UCSD-AML1 (cell line): ENCODE measurements at regions not wholly inside any gene's neighbourhood (a gene's known extent, or its start where the extent isn't known, plus 50 kb on each side); places are given as distances from the start of the nearest gene placed in this dataset.
"Not testable (repeated sequence)": the region's sequence is repeated elsewhere in the genome, so short reads cannot be mapped to it uniquely, and the experiment has no call there.

Experiments used
- DNase-seq: peaks from one replicate; lab custom pipeline; 2025; ENCODE audit not compliant: unreplicated experiment; lab: John Stamatoyannopoulos, UW

- no peak for DNase-seq
These were observed 630.1 kb upstream of the KCNMB2 start for GRCh38 chr3:177906126-177906511.

DNA sequence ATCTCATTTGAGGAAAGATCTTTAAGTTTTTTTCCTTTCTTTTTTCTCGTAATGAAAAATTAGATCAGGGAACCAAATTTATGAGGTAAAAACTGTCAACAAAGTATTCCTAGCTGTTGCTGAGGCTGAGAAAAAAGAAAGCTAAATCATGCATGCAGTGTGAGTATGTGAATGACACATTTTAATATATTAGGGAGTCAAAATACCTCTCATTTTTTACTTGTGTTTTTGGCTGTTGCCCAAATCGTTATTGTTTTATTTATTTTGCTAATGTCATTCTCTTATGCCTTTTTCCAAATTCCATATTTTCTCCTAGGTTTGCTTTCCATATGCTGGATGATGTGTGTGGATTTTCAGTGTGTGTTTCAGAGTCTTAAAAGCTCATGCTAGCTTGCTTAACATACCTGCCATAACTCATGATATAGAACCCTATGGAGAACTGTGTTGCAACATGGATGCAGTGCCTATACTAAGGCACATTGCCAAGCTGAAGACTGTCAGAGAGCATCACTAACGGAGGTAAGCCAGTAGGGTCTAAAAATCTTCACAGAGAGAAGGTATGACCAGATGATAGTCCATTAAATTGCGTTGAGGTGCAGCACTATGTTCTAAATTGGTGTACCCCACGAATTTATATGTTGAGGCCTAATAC, 629.5 kb upstream of the KCNMB2 start:
- DNase-seq, result no peak

DNA sequence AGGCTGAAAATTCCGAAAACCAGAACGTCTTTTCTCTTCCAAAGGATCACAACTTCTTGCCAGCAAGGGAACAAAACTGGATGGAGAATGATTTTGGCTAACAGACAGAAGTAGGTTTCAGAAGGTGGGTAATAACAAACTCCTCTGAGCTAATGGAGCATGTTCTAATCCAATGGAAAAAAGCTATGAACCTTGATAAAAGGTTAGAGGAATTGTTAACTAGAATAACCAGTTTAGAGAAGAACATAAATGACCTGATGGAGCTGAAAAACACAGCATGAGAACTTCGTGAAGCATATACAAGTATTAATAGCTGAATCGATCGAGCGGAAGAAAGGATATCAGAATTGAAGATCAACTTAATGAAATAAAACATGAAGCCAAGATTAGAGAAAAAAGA, 626.7 kb upstream of the KCNMB2 start:
- not testable (repeated sequence) for DNase-seq

GRCh38 chr3:177914224-177914623, 622.0 kb upstream of the KCNMB2 start:
- no peak for DNase-seq

DNA sequence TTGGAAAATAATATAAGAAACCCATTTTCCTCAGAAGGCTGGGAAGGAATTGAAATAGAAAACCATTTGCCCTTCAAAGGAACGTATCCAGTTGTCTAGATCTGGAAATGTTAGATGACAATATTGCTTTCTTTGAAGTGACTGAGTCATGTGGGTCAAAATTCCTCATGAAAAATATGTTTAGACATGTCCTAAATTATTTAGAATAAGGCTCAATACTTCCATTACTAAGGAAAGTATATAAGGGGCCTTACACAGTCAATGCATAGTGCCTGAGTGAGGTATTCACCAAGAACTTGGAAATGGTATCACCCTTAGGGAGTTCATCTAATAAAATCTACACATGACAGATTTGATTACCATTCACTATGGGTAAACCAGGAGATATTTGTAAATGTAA, 619.8 kb upstream of the KCNMB2 start:
- DNase-seq, result no peak

DNA sequence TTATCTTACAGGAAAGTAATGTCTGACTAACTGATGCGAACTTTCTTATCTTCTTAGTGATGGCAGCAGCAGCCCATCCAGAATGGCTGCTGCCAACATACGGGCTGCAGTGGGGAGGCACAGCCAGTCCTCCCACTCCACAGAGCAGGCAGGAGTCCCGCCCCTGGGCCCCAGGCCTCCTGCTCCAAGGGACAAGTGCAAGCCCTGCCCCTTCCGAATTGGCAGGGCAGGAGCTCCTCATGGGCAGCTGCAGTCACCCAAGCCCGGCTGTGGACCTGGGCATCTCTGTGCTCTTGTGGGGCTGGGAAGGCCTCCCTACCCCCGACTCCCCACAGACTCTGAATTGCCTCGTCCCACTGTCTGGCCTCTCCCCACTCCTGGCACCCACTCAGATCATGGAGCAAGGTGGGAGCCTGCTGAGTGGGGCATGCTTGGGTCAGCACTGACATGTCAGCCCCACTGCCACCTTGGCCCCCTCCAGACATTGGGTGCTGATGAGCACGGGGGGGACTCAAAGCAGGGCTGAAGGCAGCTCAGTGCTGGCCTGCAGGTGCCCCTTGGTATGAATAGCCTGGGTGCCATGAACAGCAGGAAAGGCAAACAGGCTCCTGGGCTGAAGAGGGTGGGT, 618.9 kb upstream of the KCNMB2 start:
- DNase-seq, result no peak

DNA sequence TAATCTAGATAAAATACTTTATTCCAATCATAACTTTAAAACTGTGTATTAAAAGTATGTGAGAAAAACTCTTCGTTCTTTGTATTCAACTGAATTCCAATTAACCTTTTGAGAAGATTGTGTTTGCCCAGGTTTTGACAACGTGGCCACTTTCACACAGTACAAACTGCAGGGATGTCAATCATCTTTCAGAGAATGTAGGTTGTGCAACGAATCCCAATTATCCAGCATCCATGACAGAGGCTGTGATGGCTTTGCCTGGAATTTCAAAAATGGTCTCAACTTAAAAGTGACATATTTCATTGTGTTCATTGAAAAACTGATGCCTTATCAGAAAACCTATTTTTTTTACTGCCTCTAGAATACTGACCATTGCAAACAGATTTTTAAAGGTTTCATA, 615.1 kb upstream of the KCNMB2 start:
- no peak for DNase-seq

GRCh38 chr3:177924261-177924660, 612.0 kb upstream of the KCNMB2 start:
- DNase-seq, result no peak

DNA sequence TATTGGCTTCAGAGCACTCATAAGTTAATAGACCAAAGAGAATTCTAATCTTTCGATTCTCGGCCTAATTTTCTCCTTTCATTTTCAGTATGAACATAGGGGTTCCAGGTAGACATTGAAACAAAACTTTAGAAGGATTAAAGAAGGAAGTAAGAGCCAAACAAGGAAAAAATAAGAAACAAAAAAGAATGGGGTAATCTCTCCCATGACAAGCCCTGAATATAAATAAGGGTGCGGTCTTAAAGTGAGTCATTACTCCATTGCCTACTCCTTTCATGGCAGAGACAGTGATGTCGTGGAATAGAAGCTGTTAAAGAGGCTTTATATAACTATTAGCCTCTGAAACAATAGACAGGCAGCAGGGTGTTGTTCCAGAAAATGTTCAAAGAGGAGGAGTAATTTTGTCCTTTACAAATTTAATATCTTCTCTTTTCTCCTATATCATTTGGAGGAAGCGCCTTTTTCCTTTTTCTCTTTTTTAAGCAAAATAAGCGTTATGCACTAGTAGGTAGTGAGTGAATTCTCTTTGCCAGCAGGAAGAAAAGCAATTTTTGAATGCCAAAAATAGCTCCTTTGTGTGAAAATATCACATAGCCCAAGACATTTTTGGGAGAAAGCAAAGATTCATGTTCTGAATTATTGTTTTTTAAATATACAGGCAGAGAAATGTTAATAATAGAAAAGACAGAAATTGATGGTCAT, 607.9 kb upstream of the KCNMB2 start:
- no peak for DNase-seq

DNA sequence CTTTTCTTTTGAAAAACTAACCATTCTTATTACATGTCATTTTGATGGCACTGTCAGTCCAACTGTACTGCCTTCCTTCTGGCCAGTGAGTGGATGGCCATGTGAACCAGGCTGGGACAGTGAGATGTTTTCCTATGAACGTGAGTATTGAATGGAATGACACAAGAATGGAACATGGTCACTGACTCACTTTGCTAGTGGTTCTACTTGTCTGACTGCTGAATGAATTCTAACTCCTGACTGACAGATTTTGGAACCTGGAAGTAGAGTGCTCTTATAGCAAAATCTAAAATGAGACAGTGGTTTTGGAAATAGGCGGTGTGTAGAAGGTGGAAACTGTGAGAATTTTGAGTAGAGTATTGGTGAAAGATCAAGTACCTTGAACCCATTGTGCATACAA, 606.9 kb upstream of the KCNMB2 start:
- no peak for DNase-seq

- DNase-seq, result no peak
These were observed 605.5 kb upstream of the KCNMB2 start for GRCh38 chr3:177930771-177931170.

GRCh38 chr3:177931346-177931745, 604.9 kb upstream of the KCNMB2 start:
- DNase-seq, result no peak

GRCh38 chr3:177932346-177932745, 603.9 kb upstream of the KCNMB2 start:
- DNase-seq, result no peak

- DNase-seq, result no peak
These were observed 603.2 kb upstream of the KCNMB2 start for GRCh38 chr3:177932750-177933660.

GRCh38 chr3:177934001-177934891, 602.0 kb upstream of the KCNMB2 start:
- no peak for DNase-seq

DNA sequence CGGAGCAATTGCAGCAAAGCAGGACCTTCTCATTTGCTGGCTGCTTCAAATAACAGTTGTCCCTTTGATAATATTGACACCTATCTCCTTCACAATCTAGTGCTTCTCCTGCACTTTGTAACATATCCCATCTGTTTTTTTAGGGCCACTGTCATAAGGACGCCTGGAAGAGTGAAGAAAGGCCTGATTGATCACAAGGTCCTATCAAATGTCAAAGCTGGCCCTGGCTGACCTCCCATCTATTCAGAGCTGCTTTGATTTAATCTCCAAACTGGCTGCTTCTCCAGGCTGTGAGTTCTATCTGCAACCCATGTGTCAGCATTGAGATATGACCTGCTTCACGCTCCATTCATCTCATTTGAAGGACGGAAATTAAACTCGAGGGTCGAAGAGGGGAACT, 601.2 kb upstream of the KCNMB2 start:
- DNase-seq, result no peak

- no peak for DNase-seq
These were observed 599.5 kb upstream of the KCNMB2 start for GRCh38 chr3:177936721-177937120.

DNA sequence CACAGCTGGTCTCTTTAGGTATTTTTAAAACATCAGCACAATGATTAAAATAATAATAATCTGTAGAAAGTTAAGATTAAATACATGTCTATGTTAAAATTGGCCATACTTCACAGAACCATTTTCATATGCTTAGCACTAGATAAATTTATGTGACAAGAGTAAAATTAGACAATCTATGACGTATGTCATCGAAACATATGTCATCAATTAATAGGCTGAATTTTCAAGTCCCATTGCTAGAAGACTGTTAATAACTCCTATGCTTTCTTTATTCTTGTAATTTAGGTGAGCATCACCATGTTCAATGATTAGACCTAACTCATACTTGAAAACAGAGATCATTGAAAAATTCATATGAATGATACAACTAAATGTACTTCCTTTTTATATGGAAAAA, 593.3 kb upstream of the KCNMB2 start:
- no peak for DNase-seq

DNA sequence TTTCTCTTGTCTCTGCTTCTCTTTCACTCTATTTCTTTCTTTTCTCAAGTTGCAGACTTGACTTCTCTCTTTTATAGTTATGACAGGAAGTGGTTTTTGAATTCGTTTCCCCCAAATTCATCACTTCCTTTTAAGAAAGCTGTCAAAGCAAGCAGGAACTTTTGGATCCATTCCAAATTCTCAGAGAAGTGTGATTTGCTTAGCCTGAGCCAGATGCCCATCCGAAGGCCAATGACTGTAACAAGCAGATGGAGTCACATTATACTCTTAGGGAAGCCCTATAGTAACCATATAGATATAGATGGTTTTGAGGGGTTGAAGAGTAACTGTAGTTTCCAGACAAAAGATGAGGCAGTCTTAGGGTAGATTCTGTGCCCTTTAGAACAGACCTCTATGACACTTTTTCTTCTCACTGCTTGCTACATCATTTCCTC, 592.0 kb upstream of the KCNMB2 start:
- no peak for DNase-seq

DNA sequence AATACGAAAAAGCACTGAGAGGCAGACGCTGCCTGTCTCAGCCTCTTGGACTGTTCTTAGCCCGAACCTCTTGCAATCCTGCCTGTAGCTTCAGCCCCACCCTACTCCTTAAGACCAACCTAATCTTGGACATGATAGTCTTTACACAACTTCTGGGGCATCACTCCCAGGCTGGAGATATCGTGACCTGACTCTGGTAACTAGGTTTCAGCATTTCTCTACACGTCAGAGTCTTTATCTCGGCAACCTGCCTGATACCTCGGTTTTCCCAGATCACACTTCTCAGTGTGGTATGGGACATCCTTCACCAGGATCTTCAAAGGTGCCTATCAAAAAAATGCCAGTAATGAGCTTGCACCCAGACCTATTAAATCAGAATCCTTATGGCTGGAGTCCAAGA, 590.2 kb upstream of the KCNMB2 start:
- DNase-seq, result no peak
